Osteocyte (in vitro differentiated cells): ENCODE measurements at regions not wholly inside any gene's neighbourhood (a gene's known extent, or its start where the extent isn't known, plus 50 kb on each side); places are given as distances from the start of the nearest gene placed in this dataset.
"Not testable (repeated sequence)": the region's sequence is repeated elsewhere in the genome, so short reads cannot be mapped to it uniquely, and the experiment has no call there.

Experiments used
- DNase-seq: peaks from one replicate; pipeline ENCODE4 v3.0.0; 2021; ENCODE audit warnings: mixed read lengths; ENCODE audit not compliant: unreplicated experiment; ENCODE audit errors: extremely low spot score
- H3K27ac Mint-ChIP-seq: one replicate; pipeline ENCODE4 v1.8.0; 2021; ENCODE audit warnings: mild to moderate bottlenecking, mixed read lengths; ENCODE audit not compliant: unreplicated experiment
- H3K27me3 Mint-ChIP-seq: one replicate; pipeline ENCODE4 v1.8.0; 2021; ENCODE audit warnings: mixed read lengths; ENCODE audit not compliant: unreplicated experiment
- H3K36me3 Mint-ChIP-seq: one replicate; pipeline ENCODE4 v1.8.0; 2021; ENCODE audit warnings: mixed read lengths; ENCODE audit not compliant: unreplicated experiment
- H3K4me1 Mint-ChIP-seq: one replicate; pipeline ENCODE4 v1.8.0; 2021; ENCODE audit warnings: mixed read lengths; ENCODE audit not compliant: unreplicated experiment
- H3K4me3 Mint-ChIP-seq: one replicate; pipeline ENCODE4 v1.8.0; 2021; ENCODE audit warnings: mild to moderate bottlenecking, moderate library complexity, mixed read lengths; ENCODE audit not compliant: unreplicated experiment
- H3K9me3 Mint-ChIP-seq: one replicate; pipeline ENCODE4 v1.8.0; 2021; ENCODE audit warnings: mixed read lengths; ENCODE audit not compliant: unreplicated experiment
- TF ChIP-seq, protein P1 (sequence below): fragments of 200-600 bp; sonication (generic); IDR thresholded peaks from 2 replicates; pipeline ENCODE4 v1.5.0; 2021; ENCODE audit warnings: antibody characterized with exemption, mild to moderate bottlenecking, moderate library complexity

DNA sequence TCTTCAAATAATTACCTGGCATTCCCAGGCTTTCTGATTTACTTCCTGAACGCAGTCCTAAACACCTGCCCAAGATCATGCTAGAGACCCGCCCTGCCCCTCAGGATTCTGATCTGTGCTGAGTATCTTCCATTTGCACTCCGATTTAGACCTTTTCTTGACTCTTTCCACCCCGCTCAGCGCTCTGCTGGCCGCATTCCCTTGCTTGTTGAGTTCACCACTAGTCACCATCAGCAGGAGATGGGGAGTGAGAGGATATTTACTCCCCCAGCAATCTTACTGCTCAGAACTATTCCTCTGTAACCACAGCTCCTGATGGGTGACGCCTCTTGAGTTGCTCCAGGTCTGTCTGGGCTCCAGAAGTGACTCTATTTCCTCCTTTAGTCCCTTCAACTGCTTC, 419.4 kb upstream of the MIR17HG start:
- no peaks in the 10 kb centered on the region for H3K36me3 Mint-ChIP-seq
- DNase-seq: no peak
- H3K9me3 Mint-ChIP-seq: peaks cover 3% of the 10 kb centered on the region
- H3K27me3 Mint-ChIP-seq: no peaks in the 10 kb centered on the region
- H3K4me1 Mint-ChIP-seq: no peaks in the 10 kb centered on the region
- no peak overlapping the region for H3K4me3 Mint-ChIP-seq
- TF ChIP-seq, protein P1, sequence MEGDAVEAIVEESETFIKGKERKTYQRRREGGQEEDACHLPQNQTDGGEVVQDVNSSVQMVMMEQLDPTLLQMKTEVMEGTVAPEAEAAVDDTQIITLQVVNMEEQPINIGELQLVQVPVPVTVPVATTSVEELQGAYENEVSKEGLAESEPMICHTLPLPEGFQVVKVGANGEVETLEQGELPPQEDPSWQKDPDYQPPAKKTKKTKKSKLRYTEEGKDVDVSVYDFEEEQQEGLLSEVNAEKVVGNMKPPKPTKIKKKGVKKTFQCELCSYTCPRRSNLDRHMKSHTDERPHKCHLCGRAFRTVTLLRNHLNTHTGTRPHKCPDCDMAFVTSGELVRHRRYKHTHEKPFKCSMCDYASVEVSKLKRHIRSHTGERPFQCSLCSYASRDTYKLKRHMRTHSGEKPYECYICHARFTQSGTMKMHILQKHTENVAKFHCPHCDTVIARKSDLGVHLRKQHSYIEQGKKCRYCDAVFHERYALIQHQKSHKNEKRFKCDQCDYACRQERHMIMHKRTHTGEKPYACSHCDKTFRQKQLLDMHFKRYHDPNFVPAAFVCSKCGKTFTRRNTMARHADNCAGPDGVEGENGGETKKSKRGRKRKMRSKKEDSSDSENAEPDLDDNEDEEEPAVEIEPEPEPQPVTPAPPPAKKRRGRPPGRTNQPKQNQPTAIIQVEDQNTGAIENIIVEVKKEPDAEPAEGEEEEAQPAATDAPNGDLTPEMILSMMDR: no peak
- H3K27ac Mint-ChIP-seq: no peak overlapping the region

DNA sequence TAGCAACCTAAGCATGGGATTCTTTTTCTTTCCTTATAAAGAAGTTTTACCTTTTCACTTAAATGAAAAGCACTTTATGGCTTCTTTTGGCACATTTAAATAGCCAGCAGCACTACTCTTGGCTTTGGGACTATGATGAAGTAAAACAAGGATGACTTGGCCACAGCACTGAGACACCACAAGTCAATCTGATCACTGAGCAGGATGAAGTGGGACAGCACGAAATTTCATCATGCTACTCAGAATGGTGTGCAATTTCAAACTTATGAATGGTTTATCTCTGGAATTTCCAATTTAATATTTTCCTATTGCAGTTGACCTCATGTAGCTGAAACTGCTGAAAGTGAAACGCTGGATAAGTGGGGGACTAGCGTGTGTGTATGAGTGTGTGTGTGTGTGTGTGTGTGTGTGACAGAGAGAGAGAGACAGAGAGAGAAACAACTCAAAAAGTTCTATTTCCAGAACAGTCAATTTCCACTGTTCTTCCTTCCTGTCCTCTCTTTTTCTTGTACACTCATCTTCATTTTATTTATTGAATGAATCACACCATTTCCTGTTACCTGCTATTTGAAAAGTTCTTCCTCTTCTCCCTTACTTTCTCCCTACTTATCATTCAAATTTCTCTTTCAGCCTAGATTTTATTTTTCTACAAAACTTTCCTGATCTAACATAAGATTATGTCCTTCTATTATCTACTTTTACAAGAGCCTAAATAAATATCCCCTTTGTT, 414.2 kb upstream of the MIR17HG start:
- no peak overlapping the region for H3K4me3 Mint-ChIP-seq
- H3K4me1 Mint-ChIP-seq: peaks cover 2% of the 10 kb centered on the region
- TF ChIP-seq, protein P1: no peak
- DNase-seq: no peak
- no peaks in the 10 kb centered on the region for H3K36me3 Mint-ChIP-seq
- H3K9me3 Mint-ChIP-seq: peaks cover 3% of the 10 kb centered on the region
- H3K27ac Mint-ChIP-seq: no peak overlapping the region
- no peaks in the 10 kb centered on the region for H3K27me3 Mint-ChIP-seq

DNA sequence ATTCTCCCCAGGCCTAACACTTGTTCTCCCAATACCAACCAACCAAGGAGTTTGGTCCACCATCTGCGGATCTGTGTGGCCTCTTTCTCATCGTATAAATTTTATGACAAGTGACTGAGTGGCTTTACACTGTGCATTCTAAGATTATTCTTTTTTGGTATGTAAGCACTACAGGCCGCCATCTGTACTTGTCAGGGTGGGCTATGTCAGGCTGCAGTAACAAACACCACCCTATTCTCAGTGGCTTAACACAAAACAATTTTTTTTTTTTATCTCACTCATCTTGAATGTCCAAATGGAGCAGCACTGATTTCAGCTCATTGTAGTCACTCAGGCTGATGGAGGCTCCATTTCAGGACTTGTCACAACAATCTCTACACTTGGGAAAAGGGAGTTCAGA, 412.7 kb upstream of the MIR17HG start:
- H3K4me3 Mint-ChIP-seq: no peak overlapping the region
- DNase-seq: no peak
- peaks cover 3% of the 10 kb centered on the region for H3K9me3 Mint-ChIP-seq

DNA sequence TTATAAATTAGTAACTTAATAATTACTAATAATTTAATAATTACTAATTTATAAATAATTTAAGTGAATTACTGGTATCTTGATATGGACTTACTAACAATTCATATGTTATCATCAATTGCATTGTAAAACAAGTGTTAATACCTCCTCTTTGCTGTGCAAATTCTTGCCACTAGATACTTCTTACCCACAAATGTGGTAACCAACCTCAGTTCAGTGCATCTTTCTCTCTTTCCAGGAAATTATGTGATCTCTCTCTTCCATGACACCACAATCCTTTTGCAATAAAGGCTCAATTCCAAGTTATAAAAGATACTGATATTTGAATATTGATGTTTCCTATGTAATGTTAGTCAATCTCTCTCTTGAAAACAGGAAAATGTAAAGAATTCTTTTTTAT, 408.6 kb upstream of the MIR17HG start:
- H3K4me3 Mint-ChIP-seq: no peak overlapping the region
- DNase-seq: no peak
- H3K9me3 Mint-ChIP-seq: peaks cover 6% of the 10 kb centered on the region
- TF ChIP-seq, protein P1: no peak
- H3K4me1 Mint-ChIP-seq: no peaks in the 10 kb centered on the region
- no peaks in the 10 kb centered on the region for H3K36me3 Mint-ChIP-seq
- no peaks in the 10 kb centered on the region for H3K27me3 Mint-ChIP-seq
- no peak overlapping the region for H3K27ac Mint-ChIP-seq

More for the DNA sequence above, 412.7 kb upstream of the MIR17HG start:
- Mint-ChIP-seq H3K27ac (no peak overlapping the region), H3K36me3 (no peaks in the 10 kb centered on the region), H3K4me1 (peaks cover 2% of the 10 kb centered on the region), H3K27me3 (no peaks in the 10 kb centered on the region)
- TF ChIP-seq, protein P1: no peak

DNA sequence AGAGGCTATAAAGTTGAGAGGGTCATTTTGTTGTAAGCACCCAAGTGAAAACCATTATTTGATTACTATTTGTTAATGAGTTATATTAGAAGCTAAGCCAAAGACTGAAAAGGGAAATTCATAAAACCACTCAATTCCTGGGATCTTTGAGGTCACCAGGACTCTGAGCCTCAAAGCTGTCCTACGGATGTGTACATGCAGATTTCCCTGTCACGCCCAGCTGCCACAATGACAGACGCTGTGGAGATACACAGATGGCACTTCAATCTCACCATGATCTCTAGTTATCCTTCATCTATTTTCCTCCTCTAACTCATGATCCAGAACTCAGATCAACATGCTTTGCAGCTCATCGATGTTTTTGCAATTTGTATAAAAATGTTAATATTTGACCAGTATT, 403.5 kb upstream of the MIR17HG start:
- H3K9me3 Mint-ChIP-seq: peaks cover 13% of the 10 kb centered on the region
- no peaks in the 10 kb centered on the region for H3K36me3 Mint-ChIP-seq
- no peak for DNase-seq
- no peak overlapping the region for H3K27ac Mint-ChIP-seq
- H3K4me3 Mint-ChIP-seq: no peak overlapping the region
- H3K4me1 Mint-ChIP-seq: no peaks in the 10 kb centered on the region
- TF ChIP-seq, protein P1: no peak
- H3K27me3 Mint-ChIP-seq: no peaks in the 10 kb centered on the region

DNA sequence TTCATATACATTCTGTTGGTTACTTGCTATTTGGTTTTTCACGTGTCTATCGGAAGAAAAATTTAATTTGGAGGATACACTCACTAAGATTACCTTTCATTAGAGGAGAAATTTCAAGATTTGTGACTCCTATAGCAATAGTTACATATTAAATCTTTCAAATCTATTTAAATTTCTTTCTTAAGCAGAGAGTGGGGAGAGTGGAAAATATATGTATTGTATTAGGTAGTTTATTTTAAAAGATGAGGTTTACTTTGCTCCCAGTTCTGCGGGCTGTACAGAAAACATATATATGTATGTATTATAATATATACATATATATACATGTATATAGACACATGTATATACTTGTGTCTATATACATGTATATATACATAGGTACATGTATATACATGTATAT, 402.3 kb upstream of the MIR17HG start:
- H3K27ac Mint-ChIP-seq, H3K4me1 Mint-ChIP-seq, H3K27me3 Mint-ChIP-seq: not testable (repeated sequence)

DNA sequence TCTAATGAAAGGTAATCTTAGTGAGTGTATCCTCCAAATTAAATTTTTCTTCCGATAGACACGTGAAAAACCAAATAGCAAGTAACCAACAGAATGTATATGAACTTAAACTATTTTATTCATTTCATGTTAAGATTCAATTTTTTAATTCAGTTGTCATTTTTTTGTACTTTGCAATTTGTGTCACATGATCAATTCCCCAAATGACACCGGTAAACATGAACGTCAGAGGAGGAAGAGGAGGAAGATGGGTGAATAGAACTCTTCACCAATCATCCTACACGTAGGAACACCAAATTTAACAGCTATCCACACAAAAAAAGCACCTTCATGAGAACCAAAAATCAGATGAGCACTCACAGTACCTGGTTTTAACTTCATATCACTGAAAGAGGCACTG, 401.4 kb upstream of the MIR17HG start:
- not testable (repeated sequence) for DNase-seq, H3K36me3 Mint-ChIP-seq, H3K27me3 Mint-ChIP-seq, H3K4me1 Mint-ChIP-seq, H3K4me3 Mint-ChIP-seq, H3K27ac Mint-ChIP-seq
- H3K9me3 Mint-ChIP-seq: peaks cover 11% of the 10 kb centered on the region

More for the DNA sequence above, 402.3 kb upstream of the MIR17HG start:
- H3K4me3 Mint-ChIP-seq, H3K36me3 Mint-ChIP-seq, DNase-seq: not testable (repeated sequence)
- H3K9me3 Mint-ChIP-seq: peaks cover 13% of the 10 kb centered on the region
